Prostate gland (tissue), 2 donors: ENCODE measurements at regions not wholly inside any gene's neighbourhood (a gene's known extent, or its start where the extent isn't known, plus 50 kb on each side); places are given as distances from the start of the nearest gene placed in this dataset.

Experiments
- DNase-seq: peaks from one replicate; pipeline ENCODE4 v3.0.0-alpha.2; 2019; ENCODE audit warnings: low spot score
- H3K27ac ChIP-seq, 2 donors: fragments of 200-600 bp; sonication (generic); 2 replicates each; pipeline ENCODE4 v1.5.1; 2017 to 2019
- H3K27me3 ChIP-seq: fragments of 200-600 bp; sonication (generic); replicated peaks from 2 replicates; pipeline ENCODE4 v1.5.1; 2019; ENCODE audit not compliant: insufficient read depth
- H3K36me3 ChIP-seq, 2 donors: fragments of 200-600 bp; sonication (generic); 1 replicate in 1 of 2; 2 replicates in 1 of 2; pipeline versions ENCODE4 v1.5.1 to v1.8.1; 2017 to 2019
- H3K4me1 ChIP-seq: fragments of 200-600 bp; sonication (generic); replicated peaks from 2 replicates; pipeline ENCODE4 v1.5.1; 2019
- H3K4me3 ChIP-seq, 2 donors: fragments of 200-600 bp; sonication (generic); 2 replicates each; pipeline ENCODE4 v1.5.1; 2017 to 2019
- H3K9me3 ChIP-seq: fragments of 200-600 bp; sonication (generic); 2 replicates; pipeline ENCODE4 v1.5.1; 2017
- POLR2A ChIP-seq: fragments of 450-650 bp; IDR thresholded peaks from one replicate; pipeline ENCODE4 v1.6.1; 2016; ENCODE audit warnings: antibody characterized with exemption, mild to moderate bottlenecking
- POLR2AphosphoS5 ChIP-seq: sonication (generic); formaldehyde crosslinking; IDR thresholded peaks from one replicate; pipeline ENCODE4 v1.6.1; 2017; ENCODE audit warnings: antibody characterized with exemption
- WGBS: methylation state at CpG from one replicate; pipeline ENCODE4 v1.1.5; 2018; 5-methylcytosine and 5-hydroxymethylcytosine counted together
- intact Hi-C: fragments of 100-400 bp; cut with DNase I; formaldehyde crosslinking; loops from one replicate; pipeline ENCODE4 v1.14.2; 2022
- TF ChIP-seq, protein P1 (sequence below), 4 experiments: fragments of 200-600 bp in 2 of 4; fragments of 450-650 bp in 2 of 4; sonication (generic) in 2 of 4; IDR thresholded peaks; 1 replicate in 3 of 4; 2 replicates in 1 of 4; pipeline ENCODE4 v1.5.1; 2016 to 2019; ENCODE audit warnings: antibody characterized with exemption in 4 of 4, mild to moderate bottlenecking in 2 of 4, moderate library complexity in 2 of 4

DNA sequence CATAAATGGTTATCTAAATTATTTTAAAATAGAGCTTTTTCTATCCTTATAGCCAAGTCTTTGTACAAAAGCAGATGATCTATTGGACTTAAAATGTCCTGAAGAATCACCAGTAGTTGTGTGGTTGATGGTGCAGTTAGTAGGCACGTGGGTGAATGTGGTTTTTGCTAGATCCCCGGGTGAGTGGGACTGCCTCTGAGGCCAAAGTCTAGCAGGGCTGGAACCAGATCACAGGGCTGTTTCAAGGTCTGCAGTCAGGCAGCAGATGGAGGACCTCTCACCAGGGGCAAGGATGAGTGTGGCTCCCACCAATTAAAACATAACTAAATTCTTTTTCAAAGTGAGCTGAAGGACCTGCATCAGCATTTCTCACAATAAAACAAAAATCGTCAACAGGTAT lies 604.7 kb upstream of the FTMT start:
- 63% methylated on average over 3 of the region's 3 CpGs for WGBS
- intact Hi-C loops: no loop called here
- no peaks in the 10 kb centered on the region for H3K36me3 ChIP-seq
- TF ChIP-seq POLR2AphosphoS5: no peak
- TF ChIP-seq, protein P1, sequence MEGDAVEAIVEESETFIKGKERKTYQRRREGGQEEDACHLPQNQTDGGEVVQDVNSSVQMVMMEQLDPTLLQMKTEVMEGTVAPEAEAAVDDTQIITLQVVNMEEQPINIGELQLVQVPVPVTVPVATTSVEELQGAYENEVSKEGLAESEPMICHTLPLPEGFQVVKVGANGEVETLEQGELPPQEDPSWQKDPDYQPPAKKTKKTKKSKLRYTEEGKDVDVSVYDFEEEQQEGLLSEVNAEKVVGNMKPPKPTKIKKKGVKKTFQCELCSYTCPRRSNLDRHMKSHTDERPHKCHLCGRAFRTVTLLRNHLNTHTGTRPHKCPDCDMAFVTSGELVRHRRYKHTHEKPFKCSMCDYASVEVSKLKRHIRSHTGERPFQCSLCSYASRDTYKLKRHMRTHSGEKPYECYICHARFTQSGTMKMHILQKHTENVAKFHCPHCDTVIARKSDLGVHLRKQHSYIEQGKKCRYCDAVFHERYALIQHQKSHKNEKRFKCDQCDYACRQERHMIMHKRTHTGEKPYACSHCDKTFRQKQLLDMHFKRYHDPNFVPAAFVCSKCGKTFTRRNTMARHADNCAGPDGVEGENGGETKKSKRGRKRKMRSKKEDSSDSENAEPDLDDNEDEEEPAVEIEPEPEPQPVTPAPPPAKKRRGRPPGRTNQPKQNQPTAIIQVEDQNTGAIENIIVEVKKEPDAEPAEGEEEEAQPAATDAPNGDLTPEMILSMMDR (IDR thresholded peaks at IDR 0.05): no peak
- TF ChIP-seq POLR2A: no peak
- H3K27me3 ChIP-seq: no peaks in the 10 kb centered on the region
- no peak overlapping the region for H3K27ac ChIP-seq
- H3K9me3 ChIP-seq: no peaks in the 10 kb centered on the region
- H3K4me1 ChIP-seq: no peaks in the 10 kb centered on the region
- DNase-seq: no peak
- H3K4me3 ChIP-seq: no peak overlapping the region

DNA sequence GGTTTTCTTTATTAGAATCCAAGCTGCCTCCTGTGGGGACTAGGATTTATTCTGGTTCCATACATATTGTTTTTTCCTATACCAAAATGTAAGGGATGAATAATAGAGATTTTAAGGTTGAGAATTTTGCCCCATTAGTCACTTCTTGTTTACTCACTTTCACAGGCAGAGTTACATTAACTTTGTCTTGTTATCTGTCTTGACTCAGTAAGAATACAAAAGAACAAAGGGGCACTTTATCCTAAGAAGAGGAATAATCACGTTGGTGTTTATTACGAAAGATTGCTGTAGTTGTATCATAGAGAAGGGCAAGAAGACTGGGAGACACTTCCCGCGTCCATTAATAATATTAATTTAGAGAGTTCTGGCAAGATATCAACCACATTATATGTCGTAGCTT lies 599.7 kb upstream of the FTMT start:
- H3K27me3 ChIP-seq: no peaks in the 10 kb centered on the region
- H3K4me1 ChIP-seq: no peaks in the 10 kb centered on the region
- no peak overlapping the region for H3K4me3 ChIP-seq
- no peaks in the 10 kb centered on the region for H3K36me3 ChIP-seq
- 20% methylated on average over 5 of the region's 5 CpGs for WGBS
- intact Hi-C loops: no loop called here
- no peak overlapping the region for H3K27ac ChIP-seq
- no peak for DNase-seq
- TF ChIP-seq, protein P1 (IDR thresholded peaks at IDR 0.05): no peak
- TF ChIP-seq POLR2AphosphoS5: no peak
- TF ChIP-seq POLR2A: no peak
- no peaks in the 10 kb centered on the region for H3K9me3 ChIP-seq

DNA sequence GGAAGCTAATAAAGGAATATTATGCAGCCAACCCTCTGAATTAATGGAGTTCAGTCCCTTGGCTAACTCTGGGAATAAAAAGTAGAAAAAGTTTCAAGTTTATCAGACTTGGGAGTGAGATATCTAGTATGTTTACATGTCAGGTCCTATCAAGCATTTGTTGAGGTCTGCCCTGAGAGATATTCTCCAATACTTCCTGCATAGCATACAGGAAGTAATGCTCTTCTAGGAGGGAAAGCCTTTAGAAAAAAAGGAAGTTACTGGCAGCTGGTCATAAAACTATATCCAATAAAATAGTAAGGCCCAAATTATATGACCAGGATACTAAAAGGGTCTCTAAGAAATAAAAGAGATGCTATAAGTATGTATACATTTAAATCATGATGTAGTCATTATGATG lies 594.1 kb upstream of the FTMT start:
- no peak overlapping the region for H3K4me3 ChIP-seq
- intact Hi-C loops: no loop called here
- no peaks in the 10 kb centered on the region for H3K4me1 ChIP-seq
- no peaks in the 10 kb centered on the region for H3K9me3 ChIP-seq
- TF ChIP-seq POLR2A: no peak
- H3K27me3 ChIP-seq: no peaks in the 10 kb centered on the region
- H3K36me3 ChIP-seq: no peaks in the 10 kb centered on the region
- DNase-seq: no peak
- no peak overlapping the region for H3K27ac ChIP-seq

DNA sequence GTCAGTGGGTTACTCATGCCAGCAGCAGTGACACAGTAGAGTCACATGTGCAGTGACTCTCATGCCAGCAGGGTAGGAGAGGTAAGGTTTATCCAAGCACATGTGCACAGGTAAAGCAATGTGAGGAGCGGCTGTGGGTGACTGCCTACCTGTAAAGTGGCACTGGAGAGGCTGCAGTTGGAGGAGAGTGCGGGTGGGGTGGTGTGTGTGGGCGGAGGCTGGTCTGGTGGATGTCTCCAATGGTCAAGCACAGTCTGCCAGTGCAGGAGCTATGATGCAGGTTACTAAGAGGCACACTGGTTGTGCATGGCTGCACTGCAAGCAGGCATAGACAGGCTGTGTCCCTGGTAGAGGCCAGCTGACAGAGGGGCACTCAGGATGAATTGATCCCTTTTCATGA lies 588.2 kb upstream of the FTMT start:
- WGBS: 95% methylated on average over 3 of the region's 3 CpGs
- H3K27me3 ChIP-seq: no peaks in the 10 kb centered on the region
- DNase-seq: no peak
- intact Hi-C loops: no loop called here
- no peak overlapping the region for H3K4me3 ChIP-seq
- no peak overlapping the region for H3K27ac ChIP-seq
- no peaks in the 10 kb centered on the region for H3K36me3 ChIP-seq
- no peak for TF ChIP-seq POLR2A
- no peak for TF ChIP-seq POLR2AphosphoS5
- TF ChIP-seq, protein P1 (IDR thresholded peaks at IDR 0.05): no peak
- no peaks in the 10 kb centered on the region for H3K4me1 ChIP-seq
- H3K9me3 ChIP-seq: no peaks in the 10 kb centered on the region

DNA sequence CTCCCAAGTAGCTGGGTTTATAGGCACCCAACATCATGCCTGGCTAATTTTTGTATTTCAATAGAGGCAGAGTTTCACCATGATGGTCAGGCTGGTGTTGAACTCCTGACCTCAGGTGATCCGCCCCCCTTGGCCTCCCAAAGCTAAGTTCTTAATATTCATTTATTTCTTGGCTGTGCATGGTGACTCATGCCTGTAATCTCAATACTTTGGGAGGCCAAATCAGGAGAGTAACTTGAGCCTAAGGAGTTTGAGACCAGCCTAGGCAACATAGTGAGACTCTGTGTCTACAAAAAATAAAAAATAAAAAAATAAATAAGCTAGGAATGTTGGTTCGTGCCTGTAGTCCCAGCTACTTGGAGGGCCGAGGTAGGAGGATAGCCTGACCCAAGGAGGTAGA lies 587.1 kb upstream of the FTMT start:
- DNase-seq: no peak
- H3K27ac ChIP-seq: no peak overlapping the region
- H3K4me3 ChIP-seq: no peak overlapping the region
- no peaks in the 10 kb centered on the region for H3K36me3 ChIP-seq
- TF ChIP-seq POLR2AphosphoS5: no peak
- no peak for TF ChIP-seq POLR2A
- TF ChIP-seq, protein P1 (IDR thresholded peaks at IDR 0.05): no peak
- 81% methylated on average over 3 of the region's 3 CpGs for WGBS
- no peaks in the 10 kb centered on the region for H3K27me3 ChIP-seq
- H3K9me3 ChIP-seq: no peaks in the 10 kb centered on the region
- intact Hi-C loops: no loop called here
- no peaks in the 10 kb centered on the region for H3K4me1 ChIP-seq

DNA sequence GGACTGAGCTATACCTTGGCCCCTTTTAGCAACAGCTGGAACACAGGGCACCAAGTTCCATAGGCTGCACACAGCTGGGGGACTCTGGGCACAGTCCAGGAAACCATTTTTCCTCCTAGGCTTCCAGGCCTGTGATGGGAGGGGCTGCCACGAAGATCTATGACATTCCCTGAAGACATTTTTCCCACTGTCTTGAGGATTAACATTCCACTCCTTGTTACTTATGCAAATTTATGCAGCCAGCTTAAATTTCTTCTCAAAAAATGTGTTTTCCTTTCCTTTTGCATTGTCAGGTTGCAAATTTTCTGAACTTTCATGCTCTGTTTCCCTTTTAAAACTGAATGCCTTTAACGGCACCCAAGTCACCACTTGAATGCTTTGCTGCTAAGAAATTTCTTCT lies 580.1 kb upstream of the FTMT start:
- Histone ChIP-seq H3K36me3 (no peaks in the 10 kb centered on the region), H3K27me3 (no peaks in the 10 kb centered on the region), H3K9me3 (no peaks in the 10 kb centered on the region), H3K27ac (no peak overlapping the region), H3K4me3 (no peak overlapping the region), H3K4me1 (no peaks in the 10 kb centered on the region)
- no peak for TF ChIP-seq POLR2AphosphoS5
- TF ChIP-seq, protein P1 (IDR thresholded peaks at IDR 0.05): no peak
- TF ChIP-seq POLR2A: no peak
- intact Hi-C loops: no loop called here
- no peak for DNase-seq
- WGBS: 69% methylated on average over 2 of the region's 2 CpGs
